Astrocyte of the cerebellum (primary cell): ENCODE measurements at regions not wholly inside any gene's neighbourhood (a gene's known extent, or its start where the extent isn't known, plus 50 kb on each side); places are given as distances from the start of the nearest gene placed in this dataset.

Experiments used
- DNase-seq: peaks from one replicate; pipeline ENCODE4 v3.0.0-alpha.2; 2011; ENCODE audit warnings: low read depth
- H3K4me3 ChIP-seq: 2 replicates; pipeline ENCODE4 v1.5.1; 2011; ENCODE audit warnings: mild to moderate bottlenecking, low read depth, low read length, moderate library complexity
- in situ Hi-C: cut with HindIII; loops from 2 replicates; pipeline ENCODE4 v1.10.0; 2017; ENCODE audit warnings: low sequenced_read_pairs
- TF ChIP-seq, protein P1 (sequence below): IDR thresholded peaks from 2 replicates; pipeline ENCODE4 v1.5.1; 2012; ENCODE audit warnings: low read length, low read depth, moderate library complexity, mild to moderate bottlenecking; ENCODE audit errors: missing control alignments

GRCh38 chr4:186449954-186450353, 105.4 kb downstream of the MTNR1A start:
- TF ChIP-seq, protein P1, sequence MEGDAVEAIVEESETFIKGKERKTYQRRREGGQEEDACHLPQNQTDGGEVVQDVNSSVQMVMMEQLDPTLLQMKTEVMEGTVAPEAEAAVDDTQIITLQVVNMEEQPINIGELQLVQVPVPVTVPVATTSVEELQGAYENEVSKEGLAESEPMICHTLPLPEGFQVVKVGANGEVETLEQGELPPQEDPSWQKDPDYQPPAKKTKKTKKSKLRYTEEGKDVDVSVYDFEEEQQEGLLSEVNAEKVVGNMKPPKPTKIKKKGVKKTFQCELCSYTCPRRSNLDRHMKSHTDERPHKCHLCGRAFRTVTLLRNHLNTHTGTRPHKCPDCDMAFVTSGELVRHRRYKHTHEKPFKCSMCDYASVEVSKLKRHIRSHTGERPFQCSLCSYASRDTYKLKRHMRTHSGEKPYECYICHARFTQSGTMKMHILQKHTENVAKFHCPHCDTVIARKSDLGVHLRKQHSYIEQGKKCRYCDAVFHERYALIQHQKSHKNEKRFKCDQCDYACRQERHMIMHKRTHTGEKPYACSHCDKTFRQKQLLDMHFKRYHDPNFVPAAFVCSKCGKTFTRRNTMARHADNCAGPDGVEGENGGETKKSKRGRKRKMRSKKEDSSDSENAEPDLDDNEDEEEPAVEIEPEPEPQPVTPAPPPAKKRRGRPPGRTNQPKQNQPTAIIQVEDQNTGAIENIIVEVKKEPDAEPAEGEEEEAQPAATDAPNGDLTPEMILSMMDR = no peak
- no peak for DNase-seq
- no peak overlapping the region for H3K4me3 ChIP-seq
- in situ Hi-C loops = no loop called here

- no peak for DNase-seq
- no peak overlapping the region for H3K4me3 ChIP-seq
- in situ Hi-C loops = no loop called here
- TF ChIP-seq, protein P1 = no peak
Measured at GRCh38 chr4:186445040-186445439, 110.3 kb downstream of the MTNR1A start.

- in situ Hi-C loops = no loop called here
- H3K4me3 ChIP-seq = no peak overlapping the region
- TF ChIP-seq, protein P1 = no peak
Measured at GRCh38 chr4:186441502-186441901, 113.9 kb downstream of the MTNR1A start.

DNA sequence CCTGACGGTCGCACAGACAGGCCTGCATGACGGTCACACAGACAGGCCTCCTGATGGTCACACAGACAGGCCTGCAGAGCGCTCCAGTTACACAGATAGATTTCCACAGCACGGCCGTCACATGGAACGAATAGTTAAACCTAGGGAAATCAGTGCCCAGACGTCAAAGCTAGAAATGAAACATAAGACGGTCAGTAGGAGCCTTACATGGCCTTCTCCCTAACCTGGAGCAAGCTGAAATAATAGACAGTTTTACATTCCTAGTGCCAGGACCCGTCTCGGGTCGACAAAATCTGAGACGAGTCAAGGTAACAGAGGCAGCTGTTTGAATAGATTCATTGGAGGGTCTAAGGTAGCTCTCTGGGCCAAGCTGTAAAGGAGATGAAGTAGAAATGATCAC, 126.9 kb downstream of the MTNR1A start:
- no peak overlapping the region for H3K4me3 ChIP-seq
- TF ChIP-seq, protein P1 = no peak
- in situ Hi-C loops = no loop called here
- no peak for DNase-seq

More at GRCh38 chr4:186441502-186441901, 113.9 kb downstream of the MTNR1A start:
- no peak for DNase-seq

- TF ChIP-seq, protein P1 = no peak
- in situ Hi-C loops = no loop called here
- DNase-seq = no peak
- no peak overlapping the region for H3K4me3 ChIP-seq
Measured at GRCh38 chr4:186424745-186425144, 130.6 kb downstream of the MTNR1A start.

- TF ChIP-seq, protein P1 = no peak
- in situ Hi-C loops = no loop called here
- no peak overlapping the region for H3K4me3 ChIP-seq
- no peak for DNase-seq
Measured at GRCh38 chr4:186422296-186422695, 133.1 kb downstream of the MTNR1A start.
